Thymus (tissue), 11 donors: ENCODE measurements at regions not wholly inside any gene's neighbourhood (a gene's known extent, or its start where the extent isn't known, plus 50 kb on each side); places are given as distances from the start of the nearest gene placed in this dataset.
A peak's percentile ranks its signal among the peaks of the same experiment; 100 is the strongest.
"Not testable (repeated sequence)": the region's sequence is repeated elsewhere in the genome, so short reads cannot be mapped to it uniquely, and the experiment has no call there.

Source experiments
- DNase-seq, 9 donors: peaks; one replicate each; pipeline ENCODE4 v3.0.0-alpha.2; 2013; ENCODE audit warnings: low spot score in 9 of 9, low read depth in 6 of 9, missing footprints in 1 of 9
- H3K27ac ChIP-seq, 2 donors: one replicate each; pipeline ENCODE4 v1.5.1; 2013; ENCODE audit warnings: control low read depth in 1 of 2, low read depth in 1 of 2, low read length in 1 of 2, mild to moderate bottlenecking in 1 of 2, moderate library complexity in 1 of 2
- H3K27me3 ChIP-seq, 2 donors: one replicate each; pipeline ENCODE4 v1.5.1; 2013; ENCODE audit warnings: low read length in 1 of 2; ENCODE audit not compliant: control insufficient read depth in 2 of 2, insufficient read depth in 1 of 2
- H3K36me3 ChIP-seq, 2 donors: one replicate each; pipeline ENCODE4 v1.5.1; 2013; ENCODE audit warnings: low read length in 1 of 2, mild to moderate bottlenecking in 1 of 2, moderate library complexity in 1 of 2; ENCODE audit not compliant: control insufficient read depth in 2 of 2, insufficient read depth in 2 of 2
- H3K4me1 ChIP-seq, 2 donors: one replicate each; pipeline ENCODE4 v1.5.1; 2013; ENCODE audit warnings: low read length in 2 of 2; ENCODE audit not compliant: control insufficient read depth in 2 of 2, insufficient read depth in 2 of 2
- H3K4me3 ChIP-seq, 2 donors: one replicate each; pipeline ENCODE4 v1.5.1; 2013; ENCODE audit warnings: low read length in 2 of 2, control low read depth in 1 of 2, mild to moderate bottlenecking in 1 of 2
- H3K9me3 ChIP-seq, 2 donors: one replicate each; pipeline ENCODE4 v1.5.1; 2013; ENCODE audit warnings: low read length in 1 of 2, mild to moderate bottlenecking in 1 of 2; ENCODE audit not compliant: control insufficient read depth in 2 of 2, insufficient read depth in 1 of 2
- WGBS: extraction: QIAGEN DNeasy Blood & Tissue Kit; methylation state at CpG from one replicate; pipeline ENCODE4 v1.1.7; 2013; 5-methylcytosine and 5-hydroxymethylcytosine counted together
- donor health status: healthy.

- 96% methylated on average over 19 of the region's 19 CpGs for WGBS
- Histone ChIP-seq H3K36me3 (no peaks in the 10 kb centered on the region), H3K27me3 (no peaks in the 10 kb centered on the region), H3K4me3 (no peak overlapping the region), H3K27ac (no peak overlapping the region), H3K4me1 (no peaks in the 10 kb centered on the region), H3K9me3 (no peaks in the 10 kb centered on the region)
- DNase-seq = no peak
Observed at GRCh38 chr2:235105821-235106359, 154.1 kb downstream of the SH3BP4 start.

GRCh38 chr2:235106874-235107639, 155.2 kb downstream of the SH3BP4 start:
- no peaks in the 10 kb centered on the region for H3K4me1 ChIP-seq
- H3K36me3 ChIP-seq = no peaks in the 10 kb centered on the region
- WGBS = 70% methylated on average over 10 of the region's 10 CpGs
- H3K4me3 ChIP-seq = no peak overlapping the region
- H3K27ac ChIP-seq = no peak overlapping the region
- H3K27me3 ChIP-seq = no peaks in the 10 kb centered on the region
- peak in 2 of 9 donors; percentile 24 to 38 for DNase-seq
- no peaks in the 10 kb centered on the region for H3K9me3 ChIP-seq

GRCh38 chr2:235107640-235107951, 155.8 kb downstream of the SH3BP4 start:
- WGBS = 92% methylated on average over 3 of the region's 3 CpGs
- no peak for DNase-seq
- Histone ChIP-seq H3K4me3 (no peak overlapping the region), H3K27ac (no peak overlapping the region), H3K4me1 (no peaks in the 10 kb centered on the region), H3K9me3 (no peaks in the 10 kb centered on the region), H3K36me3 (no peaks in the 10 kb centered on the region), H3K27me3 (no peaks in the 10 kb centered on the region)

GRCh38 chr2:235109561-235109960, 157.7 kb downstream of the SH3BP4 start:
- not testable (repeated sequence) for H3K36me3 ChIP-seq, H3K27ac ChIP-seq, H3K4me3 ChIP-seq, H3K27me3 ChIP-seq, DNase-seq, H3K4me1 ChIP-seq, H3K9me3 ChIP-seq
- 96% methylated on average over 7 of the region's 7 CpGs for WGBS

GRCh38 chr2:235112365-235112764, 160.5 kb downstream of the SH3BP4 start:
- no peak for DNase-seq
- H3K27me3 ChIP-seq = peaks cover 0 to 6% of the 10 kb centered on the region in 2 donors
- WGBS = 83% methylated on average over 4 of the region's 4 CpGs
- no peaks in the 10 kb centered on the region for H3K4me1 ChIP-seq
- H3K4me3 ChIP-seq = no peak overlapping the region
- no peaks in the 10 kb centered on the region for H3K9me3 ChIP-seq
- no peak overlapping the region for H3K27ac ChIP-seq
- H3K36me3 ChIP-seq = no peaks in the 10 kb centered on the region

- H3K36me3 ChIP-seq = no peaks in the 10 kb centered on the region
- no peak overlapping the region for H3K4me3 ChIP-seq
- no peaks in the 10 kb centered on the region for H3K9me3 ChIP-seq
- H3K27me3 ChIP-seq = peaks cover 0 to 6% of the 10 kb centered on the region in 2 donors
- 73% methylated on average over 10 of the region's 10 CpGs for WGBS
- DNase-seq = no peak
- H3K27ac ChIP-seq = no peak overlapping the region
- no peaks in the 10 kb centered on the region for H3K4me1 ChIP-seq
Observed at GRCh38 chr2:235113854-235114253, 162.0 kb downstream of the SH3BP4 start.

- no peaks in the 10 kb centered on the region for H3K36me3 ChIP-seq
- H3K27ac ChIP-seq = no peak overlapping the region
- WGBS = 95% methylated on average over 10 of the region's 10 CpGs
- H3K27me3 ChIP-seq = peaks cover 0 to 6% of the 10 kb centered on the region in 2 donors
- H3K4me1 ChIP-seq = no peaks in the 10 kb centered on the region
- no peak overlapping the region for H3K4me3 ChIP-seq
- DNase-seq = no peak
- no peaks in the 10 kb centered on the region for H3K9me3 ChIP-seq
Observed at GRCh38 chr2:235114286-235114685, 162.5 kb downstream of the SH3BP4 start.

GRCh38 chr2:235115521-235115920, 163.7 kb downstream of the SH3BP4 start:
- Histone ChIP-seq H3K4me1 (no peaks in the 10 kb centered on the region), H3K4me3 (no peak overlapping the region), H3K27me3 (peaks cover 0 to 6% of the 10 kb centered on the region in 2 donors), H3K36me3 (no peaks in the 10 kb centered on the region), H3K27ac (no peak overlapping the region), H3K9me3 (no peaks in the 10 kb centered on the region)
- no peak for DNase-seq
- 94% methylated on average over 4 of the region's 4 CpGs for WGBS

- Histone ChIP-seq H3K36me3 (no peaks in the 10 kb centered on the region), H3K9me3 (no peaks in the 10 kb centered on the region), H3K4me3 (no peak overlapping the region), H3K27ac (no peak overlapping the region), H3K27me3 (peaks cover 0 to 6% of the 10 kb centered on the region in 2 donors), H3K4me1 (no peaks in the 10 kb centered on the region)
- 8% methylated on average over 3 of the region's 3 CpGs for WGBS
- DNase-seq = peak in 4 of 9 donors; percentile 10 to 38 (median 14)
Observed at GRCh38 chr2:235116885-235117492, 165.2 kb downstream of the SH3BP4 start.
